KG1 (cell line): ENCODE measurements at regions not wholly inside any gene's neighbourhood (a gene's known extent, or its start where the extent isn't known, plus 50 kb on each side); places are given as distances from the start of the nearest gene placed in this dataset.

ENCODE experiments used
- DNase-seq: peaks from one replicate; lab custom pipeline; 2025; lab: John Stamatoyannopoulos, UW

GRCh38 chr19:31560086-31561060 lies 211.1 kb upstream of the TSHZ3 start:
- DNase-seq: no peak

DNA sequence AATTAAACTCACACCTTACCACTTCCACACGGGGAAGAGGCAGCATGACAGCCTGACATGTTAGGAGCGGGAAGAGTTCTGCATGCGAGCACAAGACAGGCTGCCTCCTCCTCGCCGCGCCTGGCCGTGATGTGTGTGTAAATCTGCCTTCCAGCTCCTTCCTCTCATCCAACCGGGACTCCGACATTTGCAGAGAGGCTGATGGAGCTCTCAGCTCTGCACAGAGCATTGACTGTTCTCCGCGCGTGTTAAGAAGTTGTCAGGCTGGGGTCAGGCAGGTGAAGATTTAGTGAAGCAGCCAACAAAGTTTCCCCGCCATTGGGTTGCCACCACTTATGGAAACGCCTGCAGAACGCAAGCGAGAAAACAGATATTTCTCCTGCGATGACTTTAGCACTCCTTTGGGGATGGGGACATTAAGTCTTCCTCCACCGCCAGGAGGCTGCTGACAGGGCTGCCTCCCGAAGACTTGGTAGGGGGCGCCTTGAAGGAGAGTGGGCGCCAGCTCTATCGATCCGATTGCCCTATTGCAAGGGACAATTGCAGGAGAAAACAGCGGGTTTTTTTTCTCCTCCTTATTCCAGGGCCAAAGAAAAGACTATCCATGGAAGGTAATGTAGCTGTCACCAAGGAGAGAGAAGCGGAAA lies 213.9 kb upstream of the TSHZ3 start:
- no peak for DNase-seq

- DNase-seq: no peak
These were observed 218.5 kb upstream of the TSHZ3 start for GRCh38 chr19:31567776-31568175.

DNA sequence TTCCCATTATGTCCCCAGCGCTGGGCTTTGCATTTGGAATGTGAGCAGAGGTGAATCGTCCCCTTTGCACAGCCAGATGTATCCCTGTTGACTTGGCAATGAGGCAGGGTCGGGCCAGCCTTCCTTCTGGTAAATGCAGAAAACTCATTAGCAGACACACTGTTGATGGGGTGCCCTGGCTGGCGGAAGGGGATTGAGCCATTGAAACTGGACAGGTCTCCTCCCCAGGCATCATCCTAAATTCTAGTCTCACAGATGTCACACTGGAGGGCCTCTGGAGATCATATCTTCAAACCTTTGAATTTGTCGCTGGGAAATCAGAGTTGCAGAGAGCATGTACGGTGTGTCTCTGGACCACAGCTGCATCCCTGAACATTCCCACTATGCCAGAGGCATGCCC lies 219.5 kb upstream of the TSHZ3 start:
- DNase-seq: no peak

- no peak for DNase-seq
These were observed 221.5 kb upstream of the TSHZ3 start for GRCh38 chr19:31570718-31571117.

GRCh38 chr19:31572102-31572975 lies 223.1 kb upstream of the TSHZ3 start:
- DNase-seq: no peak

DNA sequence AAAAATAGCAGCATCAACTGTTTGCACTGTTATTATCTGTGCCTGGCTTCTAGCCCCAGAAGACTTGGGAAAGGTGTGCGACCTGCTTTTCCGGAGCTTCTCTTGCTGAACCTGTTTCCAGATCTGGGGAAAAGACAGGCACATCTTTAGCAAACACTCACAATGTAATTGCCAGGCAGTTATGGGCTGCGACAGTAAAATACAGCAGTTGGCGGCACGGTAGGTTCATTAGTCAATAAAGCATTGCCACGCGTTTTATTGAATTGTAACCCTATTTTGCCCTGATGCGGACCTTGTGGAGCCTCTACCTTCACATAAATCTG lies 223.7 kb upstream of the TSHZ3 start:
- no peak for DNase-seq

DNA sequence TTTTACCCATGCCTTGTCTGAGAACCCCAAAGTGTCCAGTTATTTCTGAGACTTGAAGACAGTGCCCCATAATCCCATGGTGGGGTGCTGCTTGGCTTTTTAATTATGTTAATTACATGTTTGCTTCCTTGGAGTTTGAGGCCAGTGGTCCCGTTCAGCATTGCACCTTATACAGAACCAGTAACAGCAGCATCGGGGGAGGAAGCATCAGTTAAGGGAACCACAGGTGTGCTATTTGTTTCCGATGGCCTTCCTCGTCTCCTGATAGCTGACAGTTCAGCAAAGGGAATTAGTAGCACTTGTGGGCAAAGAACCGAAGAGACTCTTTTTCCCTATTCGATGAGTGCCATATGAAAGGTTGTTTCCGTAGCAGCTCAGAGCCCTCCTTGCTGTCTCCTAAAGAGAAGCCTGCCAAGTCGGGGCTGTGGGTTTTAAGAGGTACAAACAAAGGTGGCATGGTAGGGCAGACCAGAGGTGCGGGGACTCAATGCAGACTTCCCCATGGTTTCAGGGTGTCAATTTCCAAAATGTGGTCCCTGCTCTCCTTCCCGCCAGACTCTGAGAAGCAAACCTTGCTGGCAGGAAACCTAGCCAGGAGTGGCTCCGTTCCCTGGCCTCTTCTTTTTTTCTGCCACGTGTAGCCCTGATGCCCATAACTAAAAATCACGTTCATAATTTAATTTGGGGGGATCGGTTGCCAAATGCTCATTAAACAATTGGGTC lies 225.2 kb upstream of the TSHZ3 start:
- no peak for DNase-seq

DNA sequence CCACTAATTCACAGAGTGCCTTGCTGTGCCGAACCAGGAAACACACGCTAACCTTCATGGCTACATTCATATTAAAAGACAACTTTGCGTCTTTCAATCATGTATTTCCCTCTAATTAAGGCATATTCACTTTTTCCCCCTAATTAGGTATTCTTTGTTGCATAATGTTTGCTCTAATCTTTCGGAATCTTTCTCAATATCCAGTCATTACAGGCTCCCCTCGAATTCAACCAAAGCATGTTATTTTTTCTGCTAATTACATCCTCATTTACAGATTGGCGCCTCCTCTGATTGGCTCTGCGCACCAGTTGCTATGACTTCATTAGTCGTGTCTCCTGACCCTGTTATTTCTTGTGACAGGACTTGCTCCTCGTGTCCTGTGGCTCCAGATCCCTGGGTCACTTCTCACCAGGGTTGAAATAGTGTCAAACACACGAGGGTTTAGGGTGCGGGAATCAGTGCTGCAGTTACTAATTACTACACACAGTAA lies 226.7 kb upstream of the TSHZ3 start:
- DNase-seq: no peak

- DNase-seq: no peak
These were observed 229.1 kb upstream of the TSHZ3 start for GRCh38 chr19:31578326-31578725.

DNA sequence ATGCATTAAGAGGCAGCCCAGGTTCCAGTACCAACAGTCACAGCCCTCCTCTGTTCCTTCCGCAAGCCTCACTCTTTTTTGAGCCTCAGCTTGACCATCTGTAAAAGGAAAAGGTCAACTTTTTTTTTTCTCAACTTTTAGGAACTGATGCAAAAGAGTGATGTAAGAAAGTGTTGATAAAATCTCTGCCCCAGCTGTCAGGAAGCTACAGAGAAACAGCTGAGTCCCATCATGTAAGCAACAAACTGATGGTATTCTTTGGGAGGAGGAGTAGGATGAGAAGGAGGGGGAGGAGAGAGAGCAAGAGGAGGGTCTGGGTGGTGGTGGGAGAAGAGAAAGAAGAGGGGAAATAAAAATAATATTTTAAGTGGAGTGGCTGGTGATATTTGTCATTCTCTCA lies 233.9 kb upstream of the TSHZ3 start:
- no peak for DNase-seq

- DNase-seq: no peak
These were observed 237.0 kb upstream of the TSHZ3 start for GRCh38 chr19:31586282-31586681.

DNA sequence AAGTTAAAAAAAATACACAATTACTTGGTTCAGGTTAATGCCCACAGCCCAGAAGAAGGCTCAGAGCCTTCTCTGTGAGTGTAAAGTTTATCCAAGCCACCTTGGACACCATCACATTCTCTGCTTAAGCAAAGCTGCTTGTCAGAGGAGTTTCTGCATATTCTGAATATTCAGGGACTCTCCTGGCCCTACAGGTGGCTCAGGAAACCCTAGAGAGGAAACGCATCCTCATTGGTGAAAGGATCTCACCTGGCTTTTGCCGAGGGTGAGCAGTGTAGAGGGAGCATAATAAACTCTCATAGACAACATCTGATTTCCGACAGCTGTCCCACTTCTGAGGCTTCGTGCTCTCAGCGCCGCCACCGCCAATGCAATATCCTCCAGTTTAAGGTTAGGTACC lies 239.9 kb upstream of the TSHZ3 start:
- no peak for DNase-seq

GRCh38 chr19:31591258-31591657 lies 242.0 kb upstream of the TSHZ3 start:
- DNase-seq: no peak

GRCh38 chr19:31592456-31592855 lies 243.2 kb upstream of the TSHZ3 start:
- no peak for DNase-seq

GRCh38 chr19:31594701-31595100 lies 245.5 kb upstream of the TSHZ3 start:
- DNase-seq: no peak

GRCh38 chr19:31595521-31595920 lies 246.3 kb upstream of the TSHZ3 start:
- DNase-seq: no peak

GRCh38 chr19:31596751-31597150 lies 247.5 kb upstream of the TSHZ3 start:
- DNase-seq: no peak

DNA sequence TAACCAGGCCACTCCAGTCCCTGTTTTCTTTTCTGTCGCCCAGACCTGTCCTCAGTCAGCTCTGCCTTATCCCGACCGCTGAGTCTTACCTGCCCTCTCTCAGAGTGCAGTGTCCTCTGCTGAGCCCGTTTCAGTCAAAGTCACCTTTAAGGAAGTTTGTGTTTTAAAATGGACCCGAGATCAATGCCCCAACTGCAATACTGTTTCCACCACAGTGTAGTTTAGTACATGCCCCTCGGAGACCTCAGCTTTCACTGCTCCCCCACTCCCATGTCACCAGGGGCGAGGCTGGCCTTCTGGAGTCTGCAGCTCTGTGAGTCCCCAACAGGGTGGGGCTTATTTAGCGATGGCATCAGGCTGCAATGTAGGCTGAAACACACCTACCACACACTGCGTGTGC lies 248.4 kb upstream of the TSHZ3 start:
- DNase-seq: no peak

DNA sequence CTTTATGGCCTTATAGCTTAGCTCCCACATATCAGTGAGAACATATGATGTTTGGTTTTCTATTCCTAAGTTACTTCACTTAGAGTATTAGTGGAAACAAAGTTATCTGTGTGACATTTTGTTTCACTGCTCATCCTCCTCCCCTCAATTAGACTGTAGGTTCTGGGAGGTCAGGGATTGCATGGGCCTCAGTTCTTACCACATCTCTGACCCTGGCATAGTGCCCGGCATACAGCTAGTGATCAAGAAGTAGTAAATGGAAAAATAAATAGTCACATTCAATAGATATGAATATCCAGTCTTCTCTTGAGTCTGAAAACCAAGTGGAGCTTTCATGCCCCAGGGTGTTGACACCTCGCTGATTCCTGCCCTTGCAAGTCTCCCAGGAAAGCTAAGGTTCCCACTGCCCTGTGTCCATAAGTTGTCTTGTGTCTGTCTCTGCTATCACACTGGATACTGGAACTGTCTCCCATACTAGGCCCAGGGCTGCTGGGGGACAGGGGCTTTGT lies 249.5 kb upstream of the TSHZ3 start:
- no peak for DNase-seq

GRCh38 chr19:31600731-31601295 lies 251.6 kb upstream of the TSHZ3 start:
- DNase-seq: no peak
